GM10847 (cell line): ENCODE measurements at regions not wholly inside any gene's neighbourhood (a gene's known extent, or its start where the extent isn't known, plus 50 kb on each side); places are given as distances from the start of the nearest gene placed in this dataset.

Experiments used
- POLR2A ChIP-seq: IDR thresholded peaks from 2 replicates; pipeline ENCODE4 v1.6.1; 2011; ENCODE audit not compliant: insufficient read length; ENCODE audit errors: extremely low read depth

- TF ChIP-seq POLR2A: no peak
Measured at GRCh38 chr14:89493877-89494634, 77.0 kb upstream of the FOXN3 start.

DNA sequence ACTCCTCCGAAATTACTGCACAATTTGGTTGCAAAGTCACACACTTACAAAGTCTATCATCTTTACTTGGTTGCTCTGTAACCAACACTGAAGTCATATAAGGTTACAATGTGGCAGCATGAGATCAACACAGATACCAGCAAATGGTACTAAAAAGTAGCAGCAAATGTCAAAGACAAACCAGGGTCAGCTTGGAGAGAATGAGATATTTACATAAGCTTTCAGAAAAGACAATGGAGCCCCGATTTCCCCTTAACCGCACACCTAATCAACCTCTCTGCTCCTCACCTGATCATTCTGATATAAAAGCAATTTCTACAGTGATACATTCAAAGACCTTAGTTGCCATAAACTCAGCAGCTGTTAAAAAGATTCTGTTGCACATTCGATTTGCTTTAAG lies 76.4 kb upstream of the FOXN3 start:
- TF ChIP-seq POLR2A: no peak

GRCh38 chr14:89491711-89492381 lies 74.8 kb upstream of the FOXN3 start:
- TF ChIP-seq POLR2A: no peak

DNA sequence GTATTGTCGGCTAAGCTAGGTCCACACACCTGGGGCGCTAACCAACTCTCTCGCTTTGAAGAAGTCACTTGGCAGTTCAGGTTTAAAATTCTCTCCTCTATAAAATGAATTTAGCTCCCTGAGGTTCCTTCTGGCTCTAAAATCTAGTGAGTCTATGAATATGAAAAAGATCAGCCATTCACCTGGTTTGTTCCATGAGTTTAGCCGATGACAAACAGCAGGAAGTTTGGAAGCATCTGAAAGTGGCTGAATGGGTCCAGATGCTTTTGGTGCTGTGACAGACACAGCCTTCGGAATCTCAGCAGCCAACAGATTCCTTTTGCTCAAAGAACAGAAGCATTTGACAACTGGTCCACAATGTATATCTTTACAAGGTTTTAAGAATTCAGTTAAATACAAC lies 73.4 kb upstream of the FOXN3 start:
- TF ChIP-seq POLR2A: no peak

DNA sequence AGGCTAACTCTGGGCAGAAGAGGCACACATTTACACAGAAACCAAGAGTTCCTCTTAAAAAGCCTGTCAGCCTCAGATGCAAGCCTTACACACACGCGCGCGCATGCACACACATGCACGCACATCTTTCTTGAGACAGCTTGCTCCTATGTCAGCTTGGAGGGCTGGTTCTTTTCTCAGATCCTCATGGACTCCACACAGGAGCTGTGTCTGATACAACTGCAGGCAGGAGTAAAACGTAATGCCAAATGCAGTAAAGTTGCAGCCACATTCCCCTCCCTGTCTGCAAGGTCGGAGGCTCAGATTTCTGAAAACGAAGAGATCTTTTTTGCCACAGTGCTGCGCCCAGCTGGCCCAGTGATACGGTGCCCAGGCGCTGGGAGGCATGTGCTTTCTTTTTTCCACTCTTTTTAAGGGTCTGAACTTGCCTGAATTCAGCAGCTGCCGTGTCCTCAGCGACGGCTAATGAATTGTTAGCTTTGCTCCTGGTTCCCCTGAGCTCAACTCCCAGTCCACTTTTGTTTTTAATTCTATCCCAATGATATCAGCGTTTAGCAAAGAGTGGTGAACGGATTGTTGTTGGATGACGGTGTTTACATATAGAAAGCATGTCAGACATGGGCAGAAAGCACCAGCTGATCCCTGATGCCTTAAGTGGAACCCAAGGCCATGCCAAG lies 72.9 kb upstream of the FOXN3 start:
- TF ChIP-seq POLR2A: no peak

DNA sequence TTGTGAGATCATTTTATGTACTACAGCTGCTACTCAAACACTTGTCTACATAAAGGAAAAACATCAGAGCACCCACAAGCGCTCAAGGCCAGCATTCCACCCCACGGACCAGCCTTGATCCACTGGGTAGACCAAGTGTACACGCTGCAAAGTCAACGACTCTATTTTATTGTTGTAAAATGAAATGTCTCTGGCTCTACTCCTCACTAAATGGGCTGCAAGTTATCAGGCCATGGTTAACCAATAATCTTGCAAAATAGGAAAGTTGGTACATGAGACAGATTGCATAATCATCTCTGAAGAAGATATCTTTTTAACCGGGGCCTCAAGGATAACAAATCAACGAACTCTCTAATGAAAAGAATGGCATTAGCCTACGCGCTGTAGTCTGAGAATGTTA lies 69.9 kb upstream of the FOXN3 start:
- no peak for TF ChIP-seq POLR2A

DNA sequence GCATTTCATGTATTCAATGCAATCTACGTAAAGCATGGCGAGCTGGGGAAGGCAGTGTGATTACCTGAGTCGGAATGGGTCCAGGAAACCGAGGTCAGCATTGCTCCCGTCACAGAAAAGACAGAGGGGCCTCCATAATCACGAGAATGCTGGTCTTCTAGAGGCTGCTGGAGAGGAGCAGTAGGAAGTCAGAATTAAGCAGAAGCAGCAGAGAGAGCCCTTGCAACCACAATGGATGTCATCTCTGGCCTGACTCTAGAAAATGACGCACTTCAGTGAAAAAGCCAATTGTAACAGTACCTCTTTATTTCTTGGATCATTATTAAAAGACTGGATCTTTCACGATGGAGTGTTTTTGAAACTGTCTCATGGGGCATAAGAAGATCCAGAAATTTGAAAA lies 69.5 kb upstream of the FOXN3 start:
- no peak for TF ChIP-seq POLR2A

- TF ChIP-seq POLR2A: no peak
Measured at GRCh38 chr14:89485264-89485663, 68.2 kb upstream of the FOXN3 start.

DNA sequence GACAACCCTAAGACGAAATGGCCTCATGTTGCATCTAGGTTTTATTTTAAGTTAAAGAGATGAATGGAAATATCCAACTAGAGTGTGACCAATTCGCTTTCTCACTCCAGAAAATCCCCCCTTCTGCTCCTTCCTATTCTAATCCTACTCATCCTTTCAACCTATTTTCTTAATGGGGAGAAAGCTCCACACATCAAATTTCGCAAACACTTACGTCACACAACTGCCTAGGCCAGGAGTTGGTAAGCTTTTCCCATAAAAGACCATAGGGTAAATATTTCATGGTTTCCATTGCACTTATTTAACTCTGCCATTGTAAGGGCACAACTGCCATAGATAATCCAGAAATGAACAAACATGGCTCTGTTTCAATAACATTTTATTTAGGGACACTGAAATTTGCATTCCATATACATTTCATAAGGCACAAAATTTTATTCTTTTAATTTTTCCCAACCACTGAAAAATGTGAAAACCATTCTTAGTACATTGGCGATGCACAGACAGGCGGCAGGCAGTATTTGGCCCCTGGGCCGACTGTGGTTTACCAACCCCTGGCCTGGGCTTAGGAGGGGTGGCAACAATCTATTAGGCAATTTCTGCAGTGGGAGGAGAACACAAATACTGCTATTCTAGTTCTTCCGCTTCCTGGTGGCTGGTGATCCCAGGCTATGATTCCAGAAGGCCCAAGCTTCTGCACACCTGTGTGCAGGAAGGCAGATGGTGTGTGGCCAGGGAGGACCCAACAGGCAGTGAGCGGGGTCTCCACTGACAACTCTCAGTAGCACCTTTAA lies 67.2 kb upstream of the FOXN3 start:
- no peak for TF ChIP-seq POLR2A

GRCh38 chr14:89481196-89481595 lies 64.2 kb upstream of the FOXN3 start:
- no peak for TF ChIP-seq POLR2A

DNA sequence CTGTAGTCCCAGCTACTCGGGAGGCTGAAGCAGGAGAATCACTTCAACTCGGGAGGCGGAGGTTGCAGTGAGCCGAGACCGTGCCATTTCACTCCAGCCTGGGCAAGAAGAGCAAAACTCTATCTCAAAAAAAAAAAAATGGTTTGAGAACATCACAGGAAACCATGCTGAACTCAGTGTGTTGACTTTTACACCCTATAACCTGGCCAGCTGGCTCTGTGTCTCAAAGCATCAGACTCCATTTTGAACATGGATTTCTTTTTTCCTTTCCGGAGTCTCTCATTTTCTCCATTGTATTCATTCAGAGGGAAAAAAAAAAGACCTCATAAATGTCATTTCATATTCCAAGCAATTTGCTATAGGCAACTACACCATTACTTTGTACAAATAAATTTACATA lies 63.2 kb upstream of the FOXN3 start:
- no peak for TF ChIP-seq POLR2A

GRCh38 chr14:89479802-89480201 lies 62.8 kb upstream of the FOXN3 start:
- no peak for TF ChIP-seq POLR2A

GRCh38 chr14:89477391-89477790 lies 60.4 kb upstream of the FOXN3 start:
- no peak for TF ChIP-seq POLR2A

- TF ChIP-seq POLR2A: no peak
Measured at GRCh38 chr14:89476354-89476896, 59.4 kb upstream of the FOXN3 start.

GRCh38 chr14:89474464-89474863 lies 57.4 kb upstream of the FOXN3 start:
- no peak for TF ChIP-seq POLR2A
